ENCODE measurements at regions not wholly inside any gene's neighbourhood (a gene's known extent, or its start where the extent isn't known, plus 50 kb on each side); places are given as distances from the start of the nearest gene placed in this dataset.

DNA sequence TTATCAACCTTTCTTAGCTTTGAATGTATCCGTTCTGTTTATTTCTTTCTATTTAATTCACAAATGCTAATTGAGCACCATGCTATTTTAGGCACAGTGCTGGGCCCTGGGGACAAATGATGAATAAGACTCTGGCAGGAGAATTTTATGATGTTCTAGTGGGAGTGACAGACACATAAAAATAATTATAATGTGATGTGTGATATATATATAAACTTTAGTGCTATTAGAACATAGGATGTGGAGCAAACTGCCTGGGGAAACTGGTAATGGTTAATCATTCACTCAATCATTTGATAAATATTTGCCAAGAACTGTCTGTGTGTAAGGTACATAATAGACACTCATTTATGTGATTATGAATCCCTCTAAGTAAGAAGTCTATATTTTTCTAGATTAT is 50.7 kb upstream of the FRY start:
- Mint-ChIP-seq H3K27ac (no peak overlapping the region), H3K9me3 (no peaks in the 10 kb centered on the region), H3K4me1 (ENCODE audit: low read depth) (no peaks in the 10 kb centered on the region), H3K36me3 (ENCODE audit: low read depth) (no peaks in the 10 kb centered on the region), H3K27me3 (peaks cover 5% of the 10 kb centered on the region), H3K4me3 (no peak overlapping the region)
- ATAC-seq (ENCODE audit: poor library complexity) = no peak
- Histone ChIP-seq H3K27me3 (ENCODE audit: control insufficient read depth in 1 of 2, insufficient read depth in 2 of 2, low read length in 2 of 2) (no peaks in the 10 kb centered on the region), H3K9me3 (ENCODE audit: control insufficient read depth in 1 of 2, insufficient read depth in 1 of 2, low read length in 2 of 2) (no peaks in the 10 kb centered on the region), H3K4me1 (ENCODE audit: insufficient read depth, low read length) (no peaks in the 10 kb centered on the region), H3K36me3 (ENCODE audit: insufficient read depth, low read length) (no peaks in the 10 kb centered on the region), H3K4me3 (ENCODE audit: low read length) (no peak overlapping the region), H3K27ac (ENCODE audit: low read depth in 1 of 2, low read length in 2 of 2) (no peak overlapping the region)
- no peak for DNase-seq
- CTCF ChIA-PET = no interaction called here
- POLR2A ChIA-PET = no interaction called here
- TF ChIP-seq, protein P1, sequence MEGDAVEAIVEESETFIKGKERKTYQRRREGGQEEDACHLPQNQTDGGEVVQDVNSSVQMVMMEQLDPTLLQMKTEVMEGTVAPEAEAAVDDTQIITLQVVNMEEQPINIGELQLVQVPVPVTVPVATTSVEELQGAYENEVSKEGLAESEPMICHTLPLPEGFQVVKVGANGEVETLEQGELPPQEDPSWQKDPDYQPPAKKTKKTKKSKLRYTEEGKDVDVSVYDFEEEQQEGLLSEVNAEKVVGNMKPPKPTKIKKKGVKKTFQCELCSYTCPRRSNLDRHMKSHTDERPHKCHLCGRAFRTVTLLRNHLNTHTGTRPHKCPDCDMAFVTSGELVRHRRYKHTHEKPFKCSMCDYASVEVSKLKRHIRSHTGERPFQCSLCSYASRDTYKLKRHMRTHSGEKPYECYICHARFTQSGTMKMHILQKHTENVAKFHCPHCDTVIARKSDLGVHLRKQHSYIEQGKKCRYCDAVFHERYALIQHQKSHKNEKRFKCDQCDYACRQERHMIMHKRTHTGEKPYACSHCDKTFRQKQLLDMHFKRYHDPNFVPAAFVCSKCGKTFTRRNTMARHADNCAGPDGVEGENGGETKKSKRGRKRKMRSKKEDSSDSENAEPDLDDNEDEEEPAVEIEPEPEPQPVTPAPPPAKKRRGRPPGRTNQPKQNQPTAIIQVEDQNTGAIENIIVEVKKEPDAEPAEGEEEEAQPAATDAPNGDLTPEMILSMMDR (IDR thresholded peaks at IDR 0.05) = no peak
- intact Hi-C loops (cut with DNase I, micrococcal nuclease) = no loop called here

Measured in CD4-positive, alpha-beta T cell (primary cell).